ENCODE measurements at regions not wholly inside any gene's neighbourhood (a gene's known extent, or its start where the extent isn't known, plus 50 kb on each side); places are given as distances from the start of the nearest gene placed in this dataset.

- Histone ChIP-seq H3K4me3 (ENCODE audit: insufficient read length, low read depth) (no peak overlapping the region), H3K27me3 (ENCODE audit: insufficient read depth, insufficient read length) (peaks cover 5% of the 10 kb centered on the region)
Measured at GRCh38 chrX:107514944-107515343, 65.5 kb downstream of the FRMPD3 start.

GRCh38 chrX:107521877-107522586 is 72.6 kb downstream of the FRMPD3 start:
- Histone ChIP-seq H3K36me3 (ENCODE audit: insufficient read depth, insufficient read length, low read length) (no peaks in the 10 kb centered on the region), H3K27me3 (ENCODE audit: insufficient read depth, insufficient read length) (no peaks in the 10 kb centered on the region), H3K9ac (ENCODE audit: insufficient read length, low read depth) (no peak overlapping the region), H3K9me3 (ENCODE audit: insufficient read depth, low read length) (no peaks in the 10 kb centered on the region), H3K4me1 (ENCODE audit: insufficient read depth, insufficient read length) (peaks cover 4% of the 10 kb centered on the region), H3K4me3 (ENCODE audit: insufficient read length, low read depth) (no peak overlapping the region)
- no peak for DNase-seq (ENCODE audit: low read depth, low spot score)
- TF ChIP-seq YY1 (IDR thresholded peaks at IDR 0.05; ENCODE audit: insufficient read depth, insufficient read length) = no peak
- TF ChIP-seq ZNF274 (IDR thresholded peaks at IDR 0.05; ENCODE audit: low read depth, low read length) = no peak
- no peak for TF ChIP-seq SUZ12 (IDR thresholded peaks at IDR 0.05; ENCODE audit: extremely low read depth, insufficient read depth, insufficient read length)

More at GRCh38 chrX:107514944-107515343, 65.5 kb downstream of the FRMPD3 start:
- TF ChIP-seq SUZ12 (IDR thresholded peaks at IDR 0.05; ENCODE audit: extremely low read depth, insufficient read depth, insufficient read length) = no peak
- no peak for TF ChIP-seq ZNF274 (IDR thresholded peaks at IDR 0.05; ENCODE audit: low read depth, low read length)
- no peak for TF ChIP-seq YY1 (IDR thresholded peaks at IDR 0.05; ENCODE audit: insufficient read depth, insufficient read length)
- H3K4me1 ChIP-seq (ENCODE audit: insufficient read depth, insufficient read length) = no peaks in the 10 kb centered on the region
- no peaks in the 10 kb centered on the region for H3K36me3 ChIP-seq (ENCODE audit: insufficient read depth, insufficient read length, low read length)
- DNase-seq (ENCODE audit: low read depth, low spot score) = no peak
- H3K9ac ChIP-seq (ENCODE audit: insufficient read length, low read depth) = no peak overlapping the region
- no peaks in the 10 kb centered on the region for H3K9me3 ChIP-seq (ENCODE audit: insufficient read depth, low read length)

DNA sequence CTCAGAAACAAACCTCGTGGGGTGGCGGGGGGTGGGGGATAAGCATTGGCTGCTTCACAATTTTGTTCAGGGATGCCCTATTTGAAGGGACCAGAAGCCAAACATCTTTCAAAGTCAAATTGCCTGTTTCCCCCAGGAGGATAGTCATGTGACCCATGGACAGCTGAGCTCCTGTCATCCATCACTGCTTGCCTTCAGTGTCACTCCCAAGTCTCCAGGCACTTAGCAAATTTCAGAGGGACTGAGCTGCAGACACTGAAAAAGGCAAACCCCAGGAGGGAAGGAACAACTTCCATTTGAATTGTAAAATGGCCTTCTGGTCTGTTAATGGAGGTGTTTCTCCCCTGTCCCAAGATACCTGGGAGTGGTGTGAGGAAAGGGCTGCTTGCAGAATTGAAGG is 73.4 kb downstream of the FRMPD3 start:
- no peaks in the 10 kb centered on the region for H3K27me3 ChIP-seq (ENCODE audit: insufficient read depth, insufficient read length)

GRCh38 chrX:107526141-107526540 is 76.7 kb downstream of the FRMPD3 start:
- Histone ChIP-seq H3K4me1 (ENCODE audit: insufficient read depth, insufficient read length) (peaks cover 4% of the 10 kb centered on the region), H3K36me3 (ENCODE audit: insufficient read depth, insufficient read length, low read length) (no peaks in the 10 kb centered on the region), H3K9ac (ENCODE audit: insufficient read length, low read depth) (no peak overlapping the region), H3K27me3 (ENCODE audit: insufficient read depth, insufficient read length) (no peaks in the 10 kb centered on the region), H3K9me3 (ENCODE audit: insufficient read depth, low read length) (no peaks in the 10 kb centered on the region), H3K4me3 (ENCODE audit: insufficient read length, low read depth) (no peak overlapping the region)
- DNase-seq (ENCODE audit: low read depth, low spot score) = no peak
- TF ChIP-seq SUZ12 (IDR thresholded peaks at IDR 0.05; ENCODE audit: extremely low read depth, insufficient read depth, insufficient read length) (no peak), YY1 (IDR thresholded peaks at IDR 0.05; ENCODE audit: insufficient read depth, insufficient read length) (no peak), ZNF274 (IDR thresholded peaks at IDR 0.05; ENCODE audit: low read depth, low read length) (no peak)

More for the DNA sequence above, 73.4 kb downstream of the FRMPD3 start:
- TF ChIP-seq ZNF274 (IDR thresholded peaks at IDR 0.05; ENCODE audit: low read depth, low read length) (no peak), SUZ12 (IDR thresholded peaks at IDR 0.05; ENCODE audit: extremely low read depth, insufficient read depth, insufficient read length) (no peak), YY1 (IDR thresholded peaks at IDR 0.05; ENCODE audit: insufficient read depth, insufficient read length) (no peak)
- Histone ChIP-seq H3K9ac (ENCODE audit: insufficient read length, low read depth) (no peak overlapping the region), H3K36me3 (ENCODE audit: insufficient read depth, insufficient read length, low read length) (no peaks in the 10 kb centered on the region), H3K9me3 (ENCODE audit: insufficient read depth, low read length) (no peaks in the 10 kb centered on the region), H3K4me3 (ENCODE audit: insufficient read length, low read depth) (no peak overlapping the region), H3K4me1 (ENCODE audit: insufficient read depth, insufficient read length) (peaks cover 4% of the 10 kb centered on the region)
- peak; percentile 11 for DNase-seq (ENCODE audit: low read depth, low spot score)

DNA sequence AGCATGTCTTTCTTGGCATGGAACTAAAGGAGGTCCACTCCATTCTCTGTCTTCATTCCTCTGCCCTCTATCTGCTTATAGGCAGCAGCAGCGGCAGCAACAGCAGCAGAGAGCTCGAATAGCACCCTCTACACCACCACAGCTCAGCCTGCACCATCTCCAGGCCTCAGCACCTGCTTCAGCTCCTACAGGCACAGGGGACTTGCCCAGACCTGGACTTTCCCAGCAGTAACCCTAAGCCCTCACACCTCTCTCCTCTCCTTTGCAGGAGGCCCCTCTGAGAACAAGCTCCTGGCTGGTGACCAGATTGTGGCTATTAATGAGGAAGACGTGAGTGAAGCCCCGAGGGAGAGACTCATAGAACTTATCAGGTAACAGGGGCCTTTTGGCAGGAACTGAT is 80.7 kb downstream of the FRMPD3 start:
- H3K9me3 ChIP-seq (ENCODE audit: insufficient read depth, low read length) = no peaks in the 10 kb centered on the region
- no peaks in the 10 kb centered on the region for H3K4me1 ChIP-seq (ENCODE audit: insufficient read depth, insufficient read length)
- no peaks in the 10 kb centered on the region for H3K27me3 ChIP-seq (ENCODE audit: insufficient read depth, insufficient read length)
- no peak overlapping the region for H3K9ac ChIP-seq (ENCODE audit: insufficient read length, low read depth)
- no peak for DNase-seq (ENCODE audit: low read depth, low spot score)
- H3K36me3 ChIP-seq (ENCODE audit: insufficient read depth, insufficient read length, low read length) = no peaks in the 10 kb centered on the region
- TF ChIP-seq SUZ12 (IDR thresholded peaks at IDR 0.05; ENCODE audit: extremely low read depth, insufficient read depth, insufficient read length) = no peak
- no peak for TF ChIP-seq ZNF274 (IDR thresholded peaks at IDR 0.05; ENCODE audit: low read depth, low read length)
- no peak for TF ChIP-seq YY1 (IDR thresholded peaks at IDR 0.05; ENCODE audit: insufficient read depth, insufficient read length)
- H3K4me3 ChIP-seq (ENCODE audit: insufficient read length, low read depth) = no peak overlapping the region

DNA sequence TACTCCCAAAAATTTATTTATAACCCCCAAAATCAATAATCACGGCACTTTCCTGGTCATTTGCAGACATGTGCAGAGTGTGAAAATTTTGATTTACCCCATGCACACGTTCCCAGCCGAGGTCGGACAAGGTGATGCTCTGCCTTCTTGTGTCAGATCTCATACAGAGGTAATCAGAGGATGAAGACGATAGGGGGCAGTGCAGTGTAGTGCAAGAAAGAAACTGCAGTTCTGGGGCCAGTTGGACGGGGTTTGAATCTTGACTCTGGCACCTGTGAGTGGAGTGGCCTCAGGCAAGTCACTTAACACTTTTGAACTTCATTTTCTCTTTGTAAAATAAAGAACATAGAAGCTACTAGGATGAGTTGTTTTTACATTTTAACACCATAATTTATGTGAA is 88.4 kb downstream of the FRMPD3 start:
- Histone ChIP-seq H3K4me3 (ENCODE audit: insufficient read length, low read depth) (no peak overlapping the region), H3K9ac (ENCODE audit: insufficient read length, low read depth) (no peak overlapping the region), H3K4me1 (ENCODE audit: insufficient read depth, insufficient read length) (no peaks in the 10 kb centered on the region), H3K27me3 (ENCODE audit: insufficient read depth, insufficient read length) (no peaks in the 10 kb centered on the region), H3K36me3 (ENCODE audit: insufficient read depth, insufficient read length, low read length) (no peaks in the 10 kb centered on the region), H3K9me3 (ENCODE audit: insufficient read depth, low read length) (no peaks in the 10 kb centered on the region)
- peak; percentile 66 for DNase-seq (ENCODE audit: low read depth, low spot score)
- TF ChIP-seq SUZ12 (IDR thresholded peaks at IDR 0.05; ENCODE audit: extremely low read depth, insufficient read depth, insufficient read length) (no peak), ZNF274 (IDR thresholded peaks at IDR 0.05; ENCODE audit: low read depth, low read length) (no peak), YY1 (IDR thresholded peaks at IDR 0.05; ENCODE audit: insufficient read depth, insufficient read length) (no peak)

DNA sequence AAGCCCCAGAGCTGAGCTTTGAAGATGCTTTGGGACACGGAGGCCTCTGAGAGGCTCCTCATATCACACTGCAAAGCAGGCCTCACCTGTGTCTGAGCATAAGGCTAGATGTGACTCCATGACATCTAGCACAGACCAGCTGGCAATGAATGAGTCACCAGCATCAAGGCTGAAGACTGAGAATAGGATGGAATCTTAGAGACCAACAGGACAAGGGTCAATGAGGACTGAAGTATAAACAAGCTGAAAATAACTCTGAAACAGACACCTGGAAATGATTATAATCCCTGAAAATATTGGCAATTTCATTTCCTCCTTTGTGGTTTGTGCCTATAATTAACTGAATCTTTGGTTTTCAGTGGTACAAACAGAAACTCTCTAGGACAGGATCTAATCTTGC is 87.1 kb upstream of the PRPS1 start:
- no peak for TF ChIP-seq ZNF274 (IDR thresholded peaks at IDR 0.05; ENCODE audit: low read depth, low read length)
- no peak for TF ChIP-seq YY1 (IDR thresholded peaks at IDR 0.05; ENCODE audit: insufficient read depth, insufficient read length)
- no peak for TF ChIP-seq SUZ12 (IDR thresholded peaks at IDR 0.05; ENCODE audit: extremely low read depth, insufficient read depth, insufficient read length)
- Histone ChIP-seq H3K4me3 (ENCODE audit: insufficient read length, low read depth) (no peak overlapping the region), H3K9me3 (ENCODE audit: insufficient read depth, low read length) (no peaks in the 10 kb centered on the region), H3K27me3 (ENCODE audit: insufficient read depth, insufficient read length) (no peaks in the 10 kb centered on the region), H3K4me1 (ENCODE audit: insufficient read depth, insufficient read length) (no peaks in the 10 kb centered on the region), H3K36me3 (ENCODE audit: insufficient read depth, insufficient read length, low read length) (no peaks in the 10 kb centered on the region), H3K9ac (ENCODE audit: insufficient read length, low read depth) (no peak overlapping the region)
- DNase-seq (ENCODE audit: low read depth, low spot score) = no peak

Data from NT2/D1 (cell line).